Left ventricle myocardium inferior (tissue), 1 donor: ENCODE measurements at regions not wholly inside any gene's neighbourhood (a gene's known extent, or its start where the extent isn't known, plus 50 kb on each side); places are given as distances from the start of the nearest gene placed in this dataset.

Source experiments
- DNase-seq: peaks from one replicate; pipeline ENCODE4 v3.0.0-alpha.2; 2020
- H3K27ac ChIP-seq: fragments of 200-600 bp; replicated peaks from 2 replicates; pipeline ENCODE4 v1.8.0; 2021
- H3K27me3 ChIP-seq: fragments of 200-600 bp; 2 replicates; pipeline ENCODE4 v1.8.0; 2021; ENCODE audit warnings: low read depth
- H3K36me3 ChIP-seq: fragments of 200-600 bp; 2 replicates; pipeline ENCODE4 v1.8.0; 2021
- H3K4me1 ChIP-seq: fragments of 200-600 bp; 2 replicates; pipeline ENCODE4 v1.8.0; 2021
- H3K4me3 ChIP-seq: fragments of 200-600 bp; 2 replicates; pipeline ENCODE4 v1.8.0; 2021; ENCODE audit warnings: mild to moderate bottlenecking, moderate library complexity
- H3K9me3 ChIP-seq: fragments of 200-600 bp; replicated peaks from 2 replicates; pipeline ENCODE4 v1.8.0; 2021
- intact Hi-C: fragments of 100-400 bp; cut with micrococcal nuclease; formaldehyde crosslinking; loops from one replicate; pipeline ENCODE4 v1.11.0; 2022
- TF ChIP-seq, protein P1 (sequence below): fragments of 200-600 bp; IDR thresholded peaks from 2 replicates; pipeline ENCODE4 v1.8.0; 2021; ENCODE audit warnings: antibody characterized with exemption, mild to moderate bottlenecking, borderline replicate concordance
- donor health status: DM: no; HTN: yes; CAD: no; lungs with severe emphysema.

GRCh38 chr3:27945229-27945628 is 223.1 kb upstream of the EOMES start:
- Histone ChIP-seq H3K27me3 (no peaks in the 10 kb centered on the region), H3K9me3 (peaks cover 14% of the 10 kb centered on the region), H3K4me1 (no peaks in the 10 kb centered on the region), H3K27ac (no peak overlapping the region), H3K36me3 (no peaks in the 10 kb centered on the region), H3K4me3 (no peak overlapping the region)
- TF ChIP-seq, protein P1, sequence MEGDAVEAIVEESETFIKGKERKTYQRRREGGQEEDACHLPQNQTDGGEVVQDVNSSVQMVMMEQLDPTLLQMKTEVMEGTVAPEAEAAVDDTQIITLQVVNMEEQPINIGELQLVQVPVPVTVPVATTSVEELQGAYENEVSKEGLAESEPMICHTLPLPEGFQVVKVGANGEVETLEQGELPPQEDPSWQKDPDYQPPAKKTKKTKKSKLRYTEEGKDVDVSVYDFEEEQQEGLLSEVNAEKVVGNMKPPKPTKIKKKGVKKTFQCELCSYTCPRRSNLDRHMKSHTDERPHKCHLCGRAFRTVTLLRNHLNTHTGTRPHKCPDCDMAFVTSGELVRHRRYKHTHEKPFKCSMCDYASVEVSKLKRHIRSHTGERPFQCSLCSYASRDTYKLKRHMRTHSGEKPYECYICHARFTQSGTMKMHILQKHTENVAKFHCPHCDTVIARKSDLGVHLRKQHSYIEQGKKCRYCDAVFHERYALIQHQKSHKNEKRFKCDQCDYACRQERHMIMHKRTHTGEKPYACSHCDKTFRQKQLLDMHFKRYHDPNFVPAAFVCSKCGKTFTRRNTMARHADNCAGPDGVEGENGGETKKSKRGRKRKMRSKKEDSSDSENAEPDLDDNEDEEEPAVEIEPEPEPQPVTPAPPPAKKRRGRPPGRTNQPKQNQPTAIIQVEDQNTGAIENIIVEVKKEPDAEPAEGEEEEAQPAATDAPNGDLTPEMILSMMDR: no peak
- DNase-seq: no peak
- intact Hi-C loops: no loop called here

DNA sequence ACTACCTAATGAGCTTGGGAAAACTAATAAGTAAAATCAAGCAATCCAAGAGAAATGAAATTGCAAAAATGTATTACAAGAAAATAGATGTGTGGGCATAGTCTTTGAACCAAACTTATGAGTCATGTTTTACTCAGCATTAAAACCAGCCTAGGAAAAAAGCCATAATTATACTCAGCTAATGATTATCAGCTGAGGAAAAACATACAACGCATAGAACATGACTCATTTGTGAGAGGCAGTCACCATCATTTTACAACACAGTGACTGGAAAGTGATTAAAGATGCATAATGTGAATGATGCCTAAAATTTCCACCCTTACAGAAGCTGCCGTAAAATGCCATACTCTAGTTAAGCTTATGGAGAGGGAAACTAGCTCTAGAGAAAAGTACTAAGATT is 238.0 kb upstream of the EOMES start:
- H3K4me3 ChIP-seq: no peak overlapping the region
- H3K36me3 ChIP-seq: no peaks in the 10 kb centered on the region
- TF ChIP-seq, protein P1: no peak
- no peak overlapping the region for H3K27ac ChIP-seq
- no peaks in the 10 kb centered on the region for H3K4me1 ChIP-seq
- no peaks in the 10 kb centered on the region for H3K27me3 ChIP-seq
- H3K9me3 ChIP-seq: peaks cover 15% of the 10 kb centered on the region
- intact Hi-C loops: no loop called here
- DNase-seq: no peak

- Histone ChIP-seq H3K36me3 (no peaks in the 10 kb centered on the region), H3K27me3 (no peaks in the 10 kb centered on the region), H3K27ac (no peak overlapping the region), H3K9me3 (peaks cover 4% of the 10 kb centered on the region), H3K4me3 (no peak overlapping the region), H3K4me1 (no peaks in the 10 kb centered on the region)
- intact Hi-C loops: no loop called here
- DNase-seq: no peak
- TF ChIP-seq, protein P1: no peak
Measured at GRCh38 chr3:27963519-27963918, 241.4 kb upstream of the EOMES start.

GRCh38 chr3:27971600-27971999 is 249.5 kb upstream of the EOMES start:
- H3K27ac ChIP-seq: no peak overlapping the region
- intact Hi-C loops: no loop called here
- H3K36me3 ChIP-seq: no peaks in the 10 kb centered on the region
- TF ChIP-seq, protein P1: no peak
- no peak overlapping the region for H3K4me3 ChIP-seq
- H3K4me1 ChIP-seq: no peaks in the 10 kb centered on the region
- no peak for DNase-seq
- H3K9me3 ChIP-seq: no peaks in the 10 kb centered on the region
- no peaks in the 10 kb centered on the region for H3K27me3 ChIP-seq

GRCh38 chr3:27976933-27977332 is 254.8 kb upstream of the EOMES start:
- no peaks in the 10 kb centered on the region for H3K27me3 ChIP-seq
- intact Hi-C loops: no loop called here
- H3K4me3 ChIP-seq: no peak overlapping the region
- DNase-seq: no peak
- no peaks in the 10 kb centered on the region for H3K4me1 ChIP-seq
- H3K27ac ChIP-seq: no peak overlapping the region
- no peaks in the 10 kb centered on the region for H3K36me3 ChIP-seq
- TF ChIP-seq, protein P1: no peak
- H3K9me3 ChIP-seq: no peaks in the 10 kb centered on the region

- Histone ChIP-seq H3K4me1 (no peaks in the 10 kb centered on the region), H3K4me3 (no peak overlapping the region), H3K36me3 (no peaks in the 10 kb centered on the region), H3K9me3 (no peaks in the 10 kb centered on the region), H3K27me3 (no peaks in the 10 kb centered on the region), H3K27ac (no peak overlapping the region)
- no peak for DNase-seq
- intact Hi-C loops: no loop called here
- TF ChIP-seq, protein P1: no peak
Measured at GRCh38 chr3:27978440-27978839, 256.3 kb upstream of the EOMES start.
